PC-3 (cell line): ENCODE measurements at regions not wholly inside any gene's neighbourhood (a gene's known extent, or its start where the extent isn't known, plus 50 kb on each side); places are given as distances from the start of the nearest gene placed in this dataset.

ENCODE experiments used
- EZH2phosphoT487 ChIP-seq: fragments of 300-600 bp; sonication (generic); IDR thresholded peaks from 2 replicates; pipeline ENCODE4 v1.6.1; 2018; ENCODE audit warnings: mild to moderate bottlenecking, antibody characterized with exemption, low read length, borderline replicate concordance
- TF ChIP-seq, protein P1 (sequence below): fragments of 300-600 bp; sonication (generic); conservative IDR thresholded peaks from 2 replicates; pipeline ENCODE4 v1.5.1; 2017; ENCODE audit warnings: antibody characterized with exemption, low read depth, mild to moderate bottlenecking, low read length

DNA sequence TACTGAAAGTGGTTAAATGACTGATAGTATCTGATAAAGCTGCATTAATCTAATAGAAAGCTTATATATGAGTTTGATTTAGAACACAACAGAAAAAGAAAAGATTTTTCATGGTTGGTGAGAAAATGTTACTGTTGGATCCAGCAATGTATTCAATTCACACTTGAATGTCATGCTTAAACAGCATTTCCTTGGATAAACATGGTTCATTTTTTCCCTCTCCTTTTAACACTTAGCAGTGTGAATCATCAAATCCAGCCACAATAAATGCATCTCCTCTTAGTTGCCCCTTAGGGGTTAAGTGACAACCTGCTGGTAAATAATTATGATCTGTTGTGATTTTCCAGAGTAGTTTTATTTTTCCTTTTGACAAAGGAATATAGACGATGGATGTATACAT, 74.9 kb upstream of the GRIP1 start:
- TF ChIP-seq, protein P1, sequence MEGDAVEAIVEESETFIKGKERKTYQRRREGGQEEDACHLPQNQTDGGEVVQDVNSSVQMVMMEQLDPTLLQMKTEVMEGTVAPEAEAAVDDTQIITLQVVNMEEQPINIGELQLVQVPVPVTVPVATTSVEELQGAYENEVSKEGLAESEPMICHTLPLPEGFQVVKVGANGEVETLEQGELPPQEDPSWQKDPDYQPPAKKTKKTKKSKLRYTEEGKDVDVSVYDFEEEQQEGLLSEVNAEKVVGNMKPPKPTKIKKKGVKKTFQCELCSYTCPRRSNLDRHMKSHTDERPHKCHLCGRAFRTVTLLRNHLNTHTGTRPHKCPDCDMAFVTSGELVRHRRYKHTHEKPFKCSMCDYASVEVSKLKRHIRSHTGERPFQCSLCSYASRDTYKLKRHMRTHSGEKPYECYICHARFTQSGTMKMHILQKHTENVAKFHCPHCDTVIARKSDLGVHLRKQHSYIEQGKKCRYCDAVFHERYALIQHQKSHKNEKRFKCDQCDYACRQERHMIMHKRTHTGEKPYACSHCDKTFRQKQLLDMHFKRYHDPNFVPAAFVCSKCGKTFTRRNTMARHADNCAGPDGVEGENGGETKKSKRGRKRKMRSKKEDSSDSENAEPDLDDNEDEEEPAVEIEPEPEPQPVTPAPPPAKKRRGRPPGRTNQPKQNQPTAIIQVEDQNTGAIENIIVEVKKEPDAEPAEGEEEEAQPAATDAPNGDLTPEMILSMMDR: no peak
- no peak for TF ChIP-seq EZH2phosphoT487
